8988T (cell line): ENCODE measurements at regions not wholly inside any gene's neighbourhood (a gene's known extent, or its start where the extent isn't known, plus 50 kb on each side); places are given as distances from the start of the nearest gene placed in this dataset.

Source experiments
- DNase-seq: peaks from one replicate; pipeline ENCODE4 v3.0.0; 2011

DNA sequence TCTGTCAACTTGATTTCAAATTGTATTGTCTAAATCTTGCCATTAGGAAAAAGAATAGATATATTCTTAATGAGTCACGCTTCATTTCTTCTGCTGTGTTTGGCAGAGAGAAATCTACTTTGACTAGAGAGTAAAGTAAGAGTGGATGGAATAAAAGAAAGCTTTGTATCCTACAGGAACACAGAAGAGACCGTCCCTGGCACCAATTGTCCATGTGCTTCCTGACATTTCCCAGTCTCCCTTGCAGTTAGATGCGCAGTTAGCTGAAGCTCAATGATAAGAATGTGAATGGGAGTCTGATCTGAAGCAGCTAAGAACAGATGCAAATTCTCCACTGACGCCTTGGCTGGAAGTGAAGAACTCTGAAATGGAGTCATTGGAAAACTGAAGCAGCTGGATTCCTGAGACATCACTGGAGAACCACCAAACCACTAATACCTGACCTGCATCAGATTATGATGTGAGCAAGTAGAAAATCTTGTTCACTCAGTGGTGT is 528.2 kb upstream of the MARCKS start:
- no peak for DNase-seq

DNA sequence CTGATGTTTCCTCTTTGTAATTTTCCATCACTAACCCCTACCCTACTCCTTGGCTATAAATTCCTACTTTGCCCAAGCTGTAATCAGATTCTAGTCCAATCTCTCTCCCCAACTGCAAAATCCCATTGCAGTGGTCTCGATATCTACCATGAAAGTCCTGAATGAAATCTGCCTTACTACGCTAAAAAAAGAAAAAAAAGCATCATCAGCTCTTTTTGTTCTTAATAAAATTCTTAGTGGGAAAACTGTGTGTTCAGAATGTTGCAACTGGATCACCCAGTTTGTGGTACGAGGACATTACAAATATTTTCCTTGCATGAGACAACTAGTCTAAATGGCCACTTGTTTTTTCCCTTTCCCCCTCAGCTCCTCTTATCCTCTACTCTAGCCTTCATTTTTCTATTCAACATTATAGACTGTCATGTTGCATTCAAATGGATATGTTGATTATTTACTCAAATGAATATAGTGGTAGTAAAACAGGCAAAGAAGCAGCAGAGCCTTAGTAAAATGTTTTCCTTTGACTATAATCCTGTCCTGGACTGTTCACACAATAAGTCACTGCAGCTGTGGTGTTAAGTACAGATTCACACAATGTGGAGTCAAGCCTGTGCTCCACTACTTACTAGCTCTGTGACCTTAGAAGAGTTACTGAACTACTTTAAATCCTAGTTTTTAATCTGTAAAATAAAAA is 527.1 kb upstream of the MARCKS start:
- DNase-seq, result no peak

DNA sequence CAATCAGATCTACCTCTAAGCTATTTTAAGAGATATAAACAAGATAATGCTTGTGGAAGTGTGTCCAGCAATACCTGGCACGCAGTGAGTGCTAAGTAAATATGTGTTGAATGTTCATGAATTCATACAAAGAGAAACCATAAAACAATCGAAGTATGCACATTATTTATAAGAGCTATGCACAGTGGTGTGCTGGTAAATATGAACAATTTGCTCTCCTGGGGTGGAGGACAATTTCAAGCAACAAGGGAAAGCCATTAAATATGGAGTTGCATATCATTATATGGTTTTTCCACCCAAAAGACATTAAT is 526.6 kb upstream of the MARCKS start:
- DNase-seq, result no peak

DNA sequence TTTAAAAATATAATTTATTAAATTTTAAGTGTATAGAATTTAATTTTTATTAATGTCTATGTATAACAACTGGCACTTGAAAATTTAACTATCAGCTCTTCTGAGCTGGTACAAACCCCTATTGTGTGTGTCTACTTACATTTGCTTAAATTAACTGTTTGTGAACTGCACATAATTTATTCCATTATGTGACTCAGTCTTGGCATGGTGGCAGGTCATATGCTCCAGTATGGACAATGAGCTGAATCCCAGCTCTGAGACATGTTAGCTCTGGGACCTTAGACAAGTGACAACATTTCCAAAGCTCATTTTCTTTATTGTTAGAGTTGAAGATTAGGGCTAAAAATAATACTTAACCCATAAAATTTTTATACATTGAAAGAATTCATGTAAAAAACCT is 526.1 kb upstream of the MARCKS start:
- DNase-seq, result no peak

DNA sequence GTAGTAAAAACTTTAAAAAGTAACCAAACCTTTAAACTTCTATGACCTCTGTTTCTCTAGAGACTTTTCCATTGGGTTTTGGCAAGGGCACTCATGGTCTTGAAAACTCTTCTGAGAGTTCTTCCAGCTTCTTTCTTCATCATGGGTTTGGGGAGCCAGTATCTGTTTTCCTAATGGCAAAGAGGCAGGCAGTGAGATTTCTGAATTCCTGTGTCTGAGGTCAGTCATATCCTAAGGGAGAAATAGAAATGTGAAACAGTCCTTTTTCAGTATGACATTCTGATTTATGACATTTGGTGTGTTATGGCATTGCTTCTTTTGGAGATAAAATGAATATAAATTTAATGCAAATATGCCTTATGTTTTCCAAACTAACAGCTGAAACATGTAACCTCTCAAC is 518.5 kb upstream of the MARCKS start:
- DNase-seq, result no peak

DNA sequence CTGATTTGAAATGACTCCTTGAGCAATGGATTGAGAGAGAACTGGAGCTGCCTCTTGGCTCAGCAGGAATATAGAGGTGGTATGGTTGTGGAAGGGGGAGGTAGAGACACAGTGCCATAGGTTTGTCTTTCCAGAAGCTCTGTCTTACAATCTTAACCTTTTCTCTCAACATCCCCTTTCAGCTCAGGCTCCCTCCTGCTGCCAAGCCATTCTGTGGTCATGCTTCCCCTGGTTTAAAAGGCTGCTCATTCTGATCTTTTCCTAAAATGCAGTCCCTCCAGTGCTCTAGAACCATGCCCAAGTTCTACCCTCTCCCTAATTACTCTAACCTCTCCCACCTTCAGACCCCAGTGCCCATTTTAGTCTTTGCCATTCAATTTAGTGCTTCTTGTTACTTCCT is 517.9 kb upstream of the MARCKS start:
- DNase-seq, result no peak

DNA sequence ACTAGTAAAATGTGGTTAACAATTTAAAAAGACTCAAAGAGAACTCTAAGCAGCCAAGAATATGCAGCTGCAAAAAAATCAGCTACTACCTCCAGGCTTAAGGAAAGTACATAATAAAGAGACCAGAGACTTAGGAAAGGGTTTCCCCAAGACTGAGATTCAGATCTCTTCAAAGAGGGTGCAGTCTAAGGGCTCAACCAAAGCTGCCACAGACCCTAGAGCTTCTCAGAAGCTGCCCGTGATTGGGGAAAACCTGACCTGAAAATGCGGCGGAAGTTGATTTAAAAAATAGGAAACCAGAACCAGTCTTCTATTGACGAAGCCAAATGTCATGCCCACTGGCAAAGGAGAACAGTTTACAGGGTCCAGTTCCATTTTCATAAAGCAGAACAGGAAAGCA is 516.8 kb upstream of the MARCKS start:
- DNase-seq, result no peak

DNA sequence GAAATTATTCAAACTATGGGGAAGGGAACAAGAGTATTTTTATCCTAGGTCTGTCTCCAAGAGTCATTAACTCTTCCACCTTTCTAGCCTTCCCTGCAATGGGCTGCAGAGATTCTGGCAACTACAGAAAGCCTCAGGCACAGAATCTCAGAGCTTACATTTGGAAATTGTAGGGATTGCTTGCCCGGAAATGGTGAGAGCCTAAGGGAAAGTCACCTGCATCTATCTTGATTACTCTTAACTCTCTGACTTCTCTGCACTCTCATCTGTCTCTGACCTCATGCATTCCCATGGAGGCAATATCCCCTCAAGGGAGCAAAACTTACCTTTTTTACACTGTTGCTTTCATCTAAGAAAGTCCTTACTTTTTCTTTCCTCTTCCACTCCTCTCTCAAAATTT is 513.2 kb upstream of the MARCKS start:
- DNase-seq, result no peak

DNA sequence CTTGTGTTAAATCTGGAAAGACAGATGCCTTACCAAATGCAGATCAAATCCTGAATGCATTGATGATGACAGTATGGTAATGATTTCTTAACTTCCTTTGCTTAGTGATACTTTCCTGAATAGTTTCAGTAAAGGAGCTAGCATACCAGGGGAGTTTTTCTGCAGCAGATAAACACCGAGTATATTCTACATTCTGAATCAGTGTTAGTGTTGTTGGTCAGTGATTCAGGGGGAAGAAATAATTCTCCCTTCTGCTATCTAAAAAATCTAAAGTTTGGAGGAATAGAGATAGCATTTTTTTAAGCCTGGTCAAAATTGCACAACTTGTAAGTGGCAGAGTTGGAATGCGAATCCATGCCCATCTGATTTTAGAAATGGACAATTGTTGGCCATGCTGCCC is 512.2 kb upstream of the MARCKS start:
- no peak for DNase-seq

DNA sequence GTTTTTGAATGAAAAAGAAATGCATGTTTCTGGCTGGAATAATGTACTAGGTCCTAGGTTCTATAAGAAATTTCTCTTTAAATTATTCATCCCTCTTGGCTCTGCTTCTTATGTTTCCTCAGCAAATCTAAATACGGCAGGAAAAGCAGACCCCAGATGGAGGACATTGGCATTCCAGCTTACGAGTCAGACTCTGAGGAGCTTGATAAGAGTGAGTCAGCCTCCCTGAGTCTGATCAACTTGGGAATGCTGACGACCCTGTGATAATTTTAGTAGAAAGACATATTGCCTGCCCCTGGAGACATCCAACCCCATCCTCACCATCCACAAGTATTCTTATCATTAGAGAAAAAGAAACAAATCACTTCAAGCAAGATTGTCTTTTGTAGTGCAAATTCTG is 509.7 kb upstream of the MARCKS start:
- no peak for DNase-seq

DNA sequence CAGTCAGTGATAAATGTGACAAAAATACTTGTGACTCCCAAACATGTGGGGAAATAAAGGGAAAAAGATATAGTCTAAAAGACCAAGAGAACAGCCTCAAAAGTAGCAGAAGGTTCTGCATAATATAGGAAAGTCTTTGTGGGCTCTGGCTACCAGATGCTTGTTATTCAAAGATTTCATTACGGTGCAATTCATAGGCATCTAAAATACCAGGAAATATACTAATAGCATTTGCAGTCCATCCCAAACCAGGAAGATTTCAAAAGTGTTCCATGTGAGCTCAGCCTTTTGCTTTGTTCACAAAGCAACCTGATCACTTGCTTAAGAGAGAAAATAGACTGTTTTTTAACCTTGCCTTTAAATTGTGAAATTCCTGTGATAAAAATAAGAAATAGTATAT is 506.7 kb upstream of the MARCKS start:
- no peak for DNase-seq

DNA sequence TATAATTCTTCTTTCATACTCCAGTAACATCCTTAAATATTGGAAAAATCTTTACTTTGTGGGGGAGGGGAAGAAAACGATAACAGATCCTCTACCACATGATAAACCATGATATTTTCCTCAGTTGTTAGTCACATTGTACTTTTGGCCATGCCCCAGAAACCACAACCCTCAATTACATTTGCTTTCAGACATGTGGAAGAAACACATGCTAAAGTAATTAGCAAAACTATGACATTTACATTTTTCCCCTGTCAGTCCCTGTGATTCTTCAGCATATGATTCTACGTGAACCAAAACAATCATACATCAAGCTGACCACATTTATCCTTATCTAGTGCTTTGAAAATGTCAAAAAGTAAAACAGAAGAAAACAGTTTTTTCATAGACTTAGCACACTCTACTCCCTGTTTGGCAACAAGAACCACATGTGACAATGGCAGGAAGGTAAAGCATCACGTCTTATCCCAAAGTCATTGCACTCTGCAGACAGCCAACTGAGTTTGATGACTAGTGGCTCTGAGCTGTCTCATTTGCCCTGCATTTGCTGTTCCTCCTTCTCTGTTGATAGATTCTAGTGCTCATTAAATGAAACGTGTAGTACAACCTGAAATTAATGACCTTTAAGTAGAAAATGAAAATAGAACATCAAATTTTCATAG is 505.8 kb upstream of the MARCKS start:
- DNase-seq, result no peak

DNA sequence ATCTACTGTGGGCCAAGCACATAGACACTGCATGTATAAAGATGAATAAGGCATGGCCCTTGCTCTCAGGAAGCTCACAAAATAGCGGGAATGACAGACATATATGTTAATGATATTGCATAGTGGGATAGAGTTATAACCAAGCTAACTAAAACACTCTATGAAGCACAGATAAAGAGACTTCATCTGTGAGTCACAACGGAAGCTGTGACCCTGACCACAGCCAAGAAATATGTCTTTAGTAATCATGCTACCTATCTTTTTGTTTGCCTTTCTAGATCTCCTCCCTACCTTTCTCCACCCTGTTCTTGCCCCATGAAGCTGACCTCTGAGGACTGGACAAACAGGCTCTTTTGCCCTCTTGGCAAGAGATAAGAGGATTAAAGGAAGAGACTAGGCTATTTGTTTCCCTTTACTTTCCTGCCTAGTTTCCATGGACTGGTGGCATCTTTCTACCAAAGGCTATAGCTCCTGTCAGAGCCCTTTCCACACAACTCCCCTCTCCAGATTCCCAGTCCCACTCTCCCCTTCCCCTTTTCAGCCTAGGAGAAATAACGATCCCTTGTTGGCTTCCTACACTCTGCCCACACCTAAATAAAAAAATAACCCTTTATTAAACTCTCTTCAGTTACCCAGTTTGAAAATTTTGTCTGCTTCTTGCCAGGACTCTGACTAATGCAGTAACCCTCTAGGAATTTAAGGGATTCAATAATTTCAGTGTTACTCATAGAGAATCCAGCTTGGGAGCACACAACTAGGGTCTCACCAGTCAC is 504.9 kb upstream of the MARCKS start:
- no peak for DNase-seq

DNA sequence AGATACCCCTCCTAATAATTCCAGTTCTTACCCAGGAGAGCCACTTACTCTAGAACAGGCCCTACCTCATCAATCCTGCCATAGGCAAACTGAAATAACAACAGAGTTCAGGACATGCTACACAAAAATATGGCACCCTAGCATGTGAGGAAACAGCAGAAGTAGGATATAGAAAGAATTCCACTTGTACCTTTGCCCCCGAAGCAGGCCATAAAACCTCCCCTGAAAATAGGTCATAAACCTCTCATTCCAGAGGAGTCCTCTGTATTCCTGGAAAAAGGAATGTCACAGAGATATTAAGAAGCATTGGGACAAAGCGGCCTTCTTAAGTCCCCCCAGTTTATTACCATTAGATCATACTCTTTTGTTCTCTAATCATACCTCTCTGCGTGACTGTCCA is 504.3 kb upstream of the MARCKS start:
- no peak for DNase-seq

DNA sequence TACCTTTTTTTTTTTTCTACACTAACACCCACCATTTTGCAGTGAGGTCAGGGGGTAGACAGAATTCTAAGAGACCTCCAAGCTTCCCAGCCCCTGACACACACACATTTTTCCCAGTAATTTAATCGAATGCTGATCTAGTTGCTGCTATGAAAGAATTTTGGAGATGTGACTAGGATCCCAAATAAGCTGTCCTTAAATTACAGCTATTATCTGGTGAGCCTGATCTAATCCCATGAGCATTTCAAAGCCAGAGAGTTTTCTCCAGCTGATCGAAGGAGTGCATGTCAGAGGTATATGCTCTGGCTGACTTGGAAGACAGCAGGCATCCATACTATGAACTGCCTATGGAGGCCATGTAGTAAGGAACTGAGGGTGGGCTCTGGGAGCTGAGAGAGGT is 503.8 kb upstream of the MARCKS start:
- no peak for DNase-seq

DNA sequence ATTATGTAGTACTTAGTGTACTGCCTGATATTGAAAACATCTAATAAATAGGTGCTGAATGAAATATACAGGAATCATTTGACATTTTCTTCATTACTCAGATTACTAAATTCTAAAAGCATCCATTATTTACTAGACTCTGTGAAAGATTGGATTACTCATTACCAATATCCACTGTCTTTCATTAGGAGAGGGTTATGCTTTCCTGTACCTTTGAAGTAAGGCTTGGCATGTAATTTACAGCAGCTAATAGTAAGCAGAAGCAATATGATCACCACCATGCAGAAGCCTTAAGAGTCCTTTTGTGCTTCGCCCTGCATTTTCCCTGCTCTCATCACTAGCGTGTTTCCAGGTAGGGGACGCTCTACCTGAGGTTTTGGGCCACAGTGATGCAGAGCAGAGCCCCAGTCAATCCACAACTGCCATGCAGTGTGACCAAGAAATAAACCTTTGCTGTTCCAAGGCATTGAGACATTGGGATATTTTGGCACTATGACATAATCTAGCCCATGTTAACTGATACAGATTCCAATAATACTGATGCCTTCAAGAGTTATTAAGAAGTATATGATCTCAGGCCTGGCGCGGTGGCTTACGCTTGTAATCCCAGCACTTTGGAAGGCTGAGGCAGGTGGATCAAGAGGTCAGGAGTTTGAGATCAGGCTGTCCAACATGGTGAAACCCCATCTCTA is 502.8 kb upstream of the MARCKS start:
- no peak for DNase-seq

DNA sequence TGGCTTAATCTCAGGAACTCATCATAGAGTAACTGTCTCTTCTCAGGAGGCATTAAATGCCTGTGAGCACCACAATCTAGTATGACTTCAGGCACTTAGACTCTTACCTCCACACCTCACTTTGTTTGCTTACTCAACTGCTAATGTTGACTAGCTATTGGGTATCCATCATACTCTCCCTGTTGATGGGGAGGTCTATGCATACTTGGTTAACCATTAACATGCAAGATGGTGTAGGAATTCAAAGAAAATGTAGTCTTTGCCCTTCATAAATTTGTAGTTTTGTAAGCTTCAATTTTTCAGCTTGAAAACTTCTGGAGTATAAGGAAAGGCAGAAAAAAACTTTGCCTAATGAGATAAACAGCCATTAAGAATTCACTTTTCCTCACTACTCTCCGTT is 501.0 kb upstream of the MARCKS start:
- no peak for DNase-seq

DNA sequence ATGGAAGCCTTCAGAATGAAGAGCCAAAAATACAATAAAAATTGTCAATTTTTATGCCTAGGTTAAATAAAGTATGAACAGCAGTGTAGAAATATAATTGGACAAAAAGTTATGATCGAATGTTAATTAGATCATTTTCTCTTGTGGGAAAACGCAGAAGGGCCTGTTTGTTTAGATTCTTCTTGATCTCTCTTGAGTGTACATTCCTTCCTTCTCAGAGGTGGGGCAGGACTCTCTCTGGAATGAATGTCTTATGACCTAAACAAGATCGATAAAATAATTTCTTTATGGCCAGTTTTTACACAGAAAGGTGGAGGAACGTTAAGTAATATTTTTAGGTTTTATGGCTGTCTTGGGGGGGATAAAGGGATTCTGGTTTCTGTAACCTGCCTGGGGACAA is 500.1 kb upstream of the MARCKS start:
- DNase-seq, result no peak

DNA sequence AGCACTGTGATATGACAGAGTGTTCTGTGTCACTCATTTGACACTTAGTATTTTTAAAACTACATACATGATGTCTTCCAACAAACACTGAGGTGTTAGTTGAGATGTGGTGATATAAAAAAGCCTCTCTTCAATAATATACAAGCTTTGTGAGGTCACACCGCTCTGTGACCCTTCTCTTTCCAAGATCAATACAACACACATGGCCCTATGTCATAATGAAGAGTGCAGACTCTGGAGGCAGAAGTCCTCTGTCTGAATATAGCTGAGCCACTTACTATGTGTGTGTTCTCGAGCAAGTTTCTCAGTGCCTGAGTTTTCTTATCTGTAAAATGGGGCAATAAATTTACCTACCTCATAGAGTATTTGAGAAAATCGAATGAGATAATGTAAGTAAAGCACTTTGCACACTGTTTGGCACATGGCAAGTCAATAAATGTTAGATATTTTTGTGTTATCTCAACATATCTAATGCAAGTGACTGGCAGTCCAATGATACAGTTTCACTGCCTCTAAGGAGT is 499.0 kb upstream of the MARCKS start:
- DNase-seq, result no peak

DNA sequence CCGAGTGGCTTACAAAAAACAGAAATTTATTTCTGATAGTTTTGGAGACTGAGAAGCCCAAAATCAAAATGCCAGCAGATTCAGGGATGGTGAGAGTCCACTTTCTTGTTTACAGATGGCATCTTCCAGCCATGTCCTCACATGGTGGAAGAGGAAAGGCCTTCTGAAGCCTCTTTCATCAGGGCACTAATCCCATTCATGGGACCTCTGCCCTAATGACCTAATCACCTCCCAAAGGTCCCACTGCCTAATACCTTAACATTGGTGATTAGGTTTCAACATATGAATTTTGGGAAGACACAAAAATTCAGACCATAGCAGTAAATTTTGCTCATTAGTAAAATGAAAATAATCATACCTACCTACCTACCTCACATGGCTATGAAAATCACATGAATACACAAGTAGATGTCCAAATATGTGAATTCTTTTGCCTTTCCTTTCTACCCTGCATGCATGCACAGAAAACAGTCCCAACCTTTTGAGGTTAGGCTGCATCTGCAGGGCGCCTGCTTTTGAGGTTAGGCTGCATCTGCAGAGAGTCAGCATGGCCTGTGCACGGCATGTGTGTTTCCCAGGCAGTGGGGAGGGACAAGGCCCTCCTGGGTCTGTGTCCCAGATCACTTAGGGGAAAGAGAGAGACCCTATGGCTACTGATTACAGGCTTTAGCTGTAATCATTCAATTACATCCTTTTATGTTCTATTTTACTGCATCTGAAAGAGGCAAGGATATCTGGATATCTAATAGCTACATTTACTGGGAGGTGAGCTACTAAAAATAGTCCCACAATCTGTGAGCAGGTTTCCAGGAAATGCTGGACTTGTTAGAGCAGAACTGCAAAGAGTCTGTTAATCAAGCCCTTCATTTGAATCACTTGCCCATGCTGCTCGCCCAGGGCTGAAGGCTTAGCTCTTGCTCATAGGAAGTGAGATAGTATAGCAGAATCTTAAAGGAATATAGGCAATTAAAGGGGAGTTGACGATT is 497.7 kb upstream of the MARCKS start:
- DNase-seq, result no peak

DNA sequence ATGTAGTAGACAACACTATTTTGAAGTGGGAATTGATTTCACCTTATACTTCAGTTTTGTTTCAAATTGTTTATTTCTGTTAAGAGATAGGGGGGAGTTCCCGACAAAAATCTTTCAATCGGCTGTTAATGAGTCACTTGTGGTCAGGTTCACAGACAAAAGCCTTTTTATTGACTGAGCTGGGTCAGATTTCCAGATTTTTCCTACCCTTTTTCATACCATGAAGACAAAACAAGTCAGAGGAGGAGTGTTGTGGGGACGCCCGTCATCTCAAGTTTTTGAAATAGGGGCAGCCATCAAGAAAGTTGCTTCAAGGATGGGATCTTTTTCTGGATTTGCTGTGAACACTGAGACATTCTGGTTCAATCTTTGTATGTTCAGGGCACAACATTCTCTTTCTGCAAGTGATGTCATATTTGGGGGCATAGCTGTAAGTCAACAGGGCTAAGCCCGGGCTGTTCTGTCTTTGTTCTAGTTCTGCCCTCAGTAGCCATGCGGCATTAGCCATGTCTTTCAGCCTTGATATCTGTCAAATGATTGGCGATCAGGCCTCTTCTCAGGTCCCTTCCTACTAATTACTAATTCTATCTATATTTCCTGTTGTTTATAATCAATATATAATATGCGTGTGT is 496.0 kb upstream of the MARCKS start:
- DNase-seq, result no peak
